DOHH2 (cell line): ENCODE measurements at regions not wholly inside any gene's neighbourhood (a gene's known extent, or its start where the extent isn't known, plus 50 kb on each side); places are given as distances from the start of the nearest gene placed in this dataset.

ENCODE experiments used
- H3F3A ChIP-seq: fragments of 200-600 bp; sonication (generic), shearing (Covaris generic); 2 replicates; pipeline ENCODE4 v1.6.0; 2016; ENCODE audit warnings: antibody characterized with exemption, mild to moderate bottlenecking; ENCODE audit not compliant: control insufficient read depth, insufficient read depth
- H3K27ac ChIP-seq: fragments of 200-600 bp; sonication (generic); 2 replicates; pipeline ENCODE4 v1.5.1; 2014; ENCODE audit warnings: low read depth, mild to moderate bottlenecking, low read length, moderate library complexity
- H3K27me3 ChIP-seq: fragments of 200-600 bp; sonication (generic); 2 replicates; pipeline ENCODE4 v1.6.1; 2014; ENCODE audit warnings: mild to moderate bottlenecking, low read length, mixed read lengths; ENCODE audit not compliant: control insufficient read depth
- H3K36me3 ChIP-seq: fragments of 200-600 bp; sonication (generic); 2 replicates; pipeline ENCODE4 v1.6.1; 2014; ENCODE audit warnings: mild to moderate bottlenecking, low read length, moderate library complexity, mixed read lengths; ENCODE audit not compliant: control insufficient read depth
- H3K4me1 ChIP-seq: fragments of 200-600 bp; sonication (generic); 2 replicates; pipeline ENCODE4 v1.6.1; 2014; ENCODE audit warnings: mild to moderate bottlenecking, low read length, mixed read lengths; ENCODE audit not compliant: control insufficient read depth
- H3K4me2 ChIP-seq: fragments of 200-600 bp; sonication (generic); 2 replicates; pipeline ENCODE4 v1.6.0; 2014; ENCODE audit warnings: mild to moderate bottlenecking, low read length, moderate library complexity
- H3K4me3 ChIP-seq: fragments of 200-600 bp; sonication (generic); 2 replicates; pipeline ENCODE4 v1.5.1; 2014; ENCODE audit warnings: mild to moderate bottlenecking, low read length, mixed read lengths
- H3K79me2 ChIP-seq: fragments of 200-600 bp; sonication (generic); 2 replicates; pipeline ENCODE4 v1.6.1; 2014; ENCODE audit warnings: mild to moderate bottlenecking, low read length, mixed read lengths; ENCODE audit not compliant: control insufficient read depth
- H3K9me2 ChIP-seq: fragments of 200-600 bp; sonication (generic); replicated peaks from 2 replicates; pipeline ENCODE4 v1.6.1; 2014; ENCODE audit warnings: mild to moderate bottlenecking, low read length, mixed read lengths; ENCODE audit not compliant: control insufficient read depth
- H3K9me3 ChIP-seq: fragments of 200-600 bp; sonication (generic); 2 replicates; pipeline ENCODE4 v1.6.1; 2014; ENCODE audit warnings: antibody characterized with exemption, low read length, mixed read lengths; ENCODE audit not compliant: control insufficient read depth, insufficient read depth
- H4K20me1 ChIP-seq: fragments of 200-600 bp; sonication (generic); 2 replicates; pipeline ENCODE4 v1.6.0; 2014; ENCODE audit warnings: low read depth, mild to moderate bottlenecking, antibody characterized with exemption, low read length, moderate library complexity; ENCODE audit not compliant: control insufficient read depth, insufficient read depth
- EZH2phosphoT487 ChIP-seq: fragments of 200-600 bp; sonication (generic); IDR thresholded peaks from 2 replicates; pipeline ENCODE4 v1.6.1; 2017; ENCODE audit warnings: borderline replicate concordance, mild to moderate bottlenecking, antibody characterized with exemption, low read length, moderate library complexity, mixed read lengths
- TF ChIP-seq, protein P1 (sequence below): fragments of 200-600 bp; sonication (generic); IDR thresholded peaks from one replicate; pipeline ENCODE4 v1.5.1; 2014; ENCODE audit warnings: antibody characterized with exemption, mild to moderate bottlenecking, low read depth, low read length; ENCODE audit not compliant: poor library complexity, severe bottlenecking

DNA sequence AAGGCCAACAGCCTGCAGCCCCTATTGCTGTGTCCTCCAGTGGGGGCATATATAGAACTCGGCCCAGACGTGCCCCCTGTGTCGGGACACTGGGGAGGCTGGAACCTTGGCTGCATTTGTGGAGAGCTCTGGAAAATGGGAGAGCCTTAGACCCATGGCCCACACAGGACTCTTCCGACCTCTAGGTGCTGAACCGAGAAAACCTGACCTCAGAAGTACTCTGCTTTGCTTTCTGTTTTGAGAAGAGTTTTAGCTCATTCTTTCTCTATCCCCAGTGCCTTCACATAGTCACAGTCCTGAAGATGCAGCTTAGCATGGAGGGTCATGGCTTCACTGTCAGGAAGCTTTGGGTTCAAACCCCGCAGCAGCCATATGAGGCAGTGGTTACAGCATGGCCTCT lies 271.8 kb upstream of the B3GAT1 start:
- H3F3A ChIP-seq = no peaks in the 10 kb centered on the region
- no peak overlapping the region for H3K4me3 ChIP-seq
- no peaks in the 10 kb centered on the region for H3K9me3 ChIP-seq
- H3K9me2 ChIP-seq = no peaks in the 10 kb centered on the region
- H3K36me3 ChIP-seq = no peaks in the 10 kb centered on the region
- no peak overlapping the region for H3K27ac ChIP-seq
- H4K20me1 ChIP-seq = no peaks in the 10 kb centered on the region
- H3K4me1 ChIP-seq = no peaks in the 10 kb centered on the region
- TF ChIP-seq, protein P1, sequence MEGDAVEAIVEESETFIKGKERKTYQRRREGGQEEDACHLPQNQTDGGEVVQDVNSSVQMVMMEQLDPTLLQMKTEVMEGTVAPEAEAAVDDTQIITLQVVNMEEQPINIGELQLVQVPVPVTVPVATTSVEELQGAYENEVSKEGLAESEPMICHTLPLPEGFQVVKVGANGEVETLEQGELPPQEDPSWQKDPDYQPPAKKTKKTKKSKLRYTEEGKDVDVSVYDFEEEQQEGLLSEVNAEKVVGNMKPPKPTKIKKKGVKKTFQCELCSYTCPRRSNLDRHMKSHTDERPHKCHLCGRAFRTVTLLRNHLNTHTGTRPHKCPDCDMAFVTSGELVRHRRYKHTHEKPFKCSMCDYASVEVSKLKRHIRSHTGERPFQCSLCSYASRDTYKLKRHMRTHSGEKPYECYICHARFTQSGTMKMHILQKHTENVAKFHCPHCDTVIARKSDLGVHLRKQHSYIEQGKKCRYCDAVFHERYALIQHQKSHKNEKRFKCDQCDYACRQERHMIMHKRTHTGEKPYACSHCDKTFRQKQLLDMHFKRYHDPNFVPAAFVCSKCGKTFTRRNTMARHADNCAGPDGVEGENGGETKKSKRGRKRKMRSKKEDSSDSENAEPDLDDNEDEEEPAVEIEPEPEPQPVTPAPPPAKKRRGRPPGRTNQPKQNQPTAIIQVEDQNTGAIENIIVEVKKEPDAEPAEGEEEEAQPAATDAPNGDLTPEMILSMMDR = no peak
- no peak for TF ChIP-seq EZH2phosphoT487
- no peaks in the 10 kb centered on the region for H3K27me3 ChIP-seq
- H3K79me2 ChIP-seq = no peaks in the 10 kb centered on the region
- no peak overlapping the region for H3K4me2 ChIP-seq

DNA sequence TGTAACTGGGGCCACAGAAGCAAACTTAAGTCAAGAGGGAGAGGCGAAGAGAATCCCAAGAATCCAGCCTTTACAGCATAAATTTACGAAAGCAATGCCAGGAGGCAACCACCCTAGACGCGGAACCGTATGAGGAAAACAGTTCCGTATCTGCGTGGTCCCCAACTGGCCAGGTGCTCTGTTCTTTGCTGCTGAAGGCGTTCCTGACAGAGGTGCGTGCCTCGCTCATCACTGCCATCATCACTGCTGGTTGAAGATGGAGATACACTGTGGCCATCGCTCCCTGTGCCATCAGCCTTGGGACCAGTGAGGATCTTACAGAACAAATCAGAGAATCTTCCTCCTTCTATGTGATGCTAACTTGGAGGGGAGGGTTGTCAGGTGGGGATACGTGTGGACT lies 270.5 kb upstream of the B3GAT1 start:
- no peak for TF ChIP-seq EZH2phosphoT487
- Histone ChIP-seq H4K20me1 (no peaks in the 10 kb centered on the region), H3F3A (no peaks in the 10 kb centered on the region), H3K36me3 (no peaks in the 10 kb centered on the region), H3K4me3 (no peak overlapping the region), H3K27me3 (no peaks in the 10 kb centered on the region), H3K4me1 (no peaks in the 10 kb centered on the region), H3K4me2 (no peak overlapping the region), H3K9me3 (no peaks in the 10 kb centered on the region), H3K9me2 (no peaks in the 10 kb centered on the region), H3K79me2 (no peaks in the 10 kb centered on the region), H3K27ac (no peak overlapping the region)

DNA sequence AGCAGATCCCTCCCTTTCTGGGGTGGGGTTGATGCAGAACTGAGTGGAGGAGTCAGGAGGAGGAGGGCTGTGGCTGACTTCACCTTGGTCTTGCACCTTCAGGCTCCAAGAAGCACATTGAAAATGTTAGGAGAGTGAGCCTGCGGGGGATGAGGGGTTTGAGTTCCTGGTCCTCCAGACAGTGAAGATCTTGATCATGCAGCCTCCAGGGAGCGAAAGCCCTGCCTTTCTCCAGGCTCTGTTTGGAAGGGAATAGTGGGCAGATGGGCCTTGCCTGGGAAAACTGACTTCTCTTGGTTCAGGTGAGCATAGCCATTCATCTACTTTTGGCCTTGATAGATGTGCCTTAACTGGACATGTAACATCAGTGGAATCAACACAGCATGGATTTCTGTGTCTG lies 267.6 kb upstream of the B3GAT1 start:
- H3K4me3 ChIP-seq = no peak overlapping the region
- H3K4me1 ChIP-seq = no peaks in the 10 kb centered on the region
- H3K9me3 ChIP-seq = no peaks in the 10 kb centered on the region
- no peaks in the 10 kb centered on the region for H3K36me3 ChIP-seq
- no peaks in the 10 kb centered on the region for H4K20me1 ChIP-seq
- H3F3A ChIP-seq = no peaks in the 10 kb centered on the region
- H3K4me2 ChIP-seq = no peak overlapping the region
- H3K79me2 ChIP-seq = no peaks in the 10 kb centered on the region
- TF ChIP-seq EZH2phosphoT487 = no peak
- TF ChIP-seq, protein P1 = no peak
- no peaks in the 10 kb centered on the region for H3K9me2 ChIP-seq
- H3K27ac ChIP-seq = no peak overlapping the region
- no peaks in the 10 kb centered on the region for H3K27me3 ChIP-seq

DNA sequence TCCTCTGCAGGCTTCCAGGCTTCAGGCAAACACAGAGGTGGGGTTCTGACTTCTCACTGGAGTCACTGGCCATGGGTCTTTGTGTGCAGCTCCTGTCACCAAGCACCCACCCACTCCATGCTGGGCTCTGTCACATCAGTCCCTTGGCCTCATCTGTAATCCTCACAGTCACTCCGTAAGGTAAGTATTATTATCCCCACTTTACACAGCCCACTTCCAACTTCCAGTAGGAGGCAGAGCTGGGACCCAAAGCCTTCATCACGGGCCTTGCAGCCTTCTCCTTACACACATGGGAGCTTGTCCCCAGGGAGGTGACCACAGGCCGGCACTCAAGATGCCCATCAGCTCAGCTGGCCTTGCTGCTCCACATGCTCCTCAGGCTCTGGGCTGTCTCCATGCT lies 266.7 kb upstream of the B3GAT1 start:
- Histone ChIP-seq H3K4me3 (no peak overlapping the region), H3K79me2 (no peaks in the 10 kb centered on the region), H3K9me2 (no peaks in the 10 kb centered on the region), H3K4me1 (no peaks in the 10 kb centered on the region), H3K4me2 (no peak overlapping the region), H3K9me3 (no peaks in the 10 kb centered on the region), H3K27ac (no peak overlapping the region), H4K20me1 (no peaks in the 10 kb centered on the region), H3K36me3 (no peaks in the 10 kb centered on the region), H3F3A (no peaks in the 10 kb centered on the region), H3K27me3 (no peaks in the 10 kb centered on the region)
- no peak for TF ChIP-seq EZH2phosphoT487
- TF ChIP-seq, protein P1 = no peak
